ENCODE measurements at regions not wholly inside any gene's neighbourhood (a gene's known extent, or its start where the extent isn't known, plus 50 kb on each side); places are given as distances from the start of the nearest gene placed in this dataset.

DNA sequence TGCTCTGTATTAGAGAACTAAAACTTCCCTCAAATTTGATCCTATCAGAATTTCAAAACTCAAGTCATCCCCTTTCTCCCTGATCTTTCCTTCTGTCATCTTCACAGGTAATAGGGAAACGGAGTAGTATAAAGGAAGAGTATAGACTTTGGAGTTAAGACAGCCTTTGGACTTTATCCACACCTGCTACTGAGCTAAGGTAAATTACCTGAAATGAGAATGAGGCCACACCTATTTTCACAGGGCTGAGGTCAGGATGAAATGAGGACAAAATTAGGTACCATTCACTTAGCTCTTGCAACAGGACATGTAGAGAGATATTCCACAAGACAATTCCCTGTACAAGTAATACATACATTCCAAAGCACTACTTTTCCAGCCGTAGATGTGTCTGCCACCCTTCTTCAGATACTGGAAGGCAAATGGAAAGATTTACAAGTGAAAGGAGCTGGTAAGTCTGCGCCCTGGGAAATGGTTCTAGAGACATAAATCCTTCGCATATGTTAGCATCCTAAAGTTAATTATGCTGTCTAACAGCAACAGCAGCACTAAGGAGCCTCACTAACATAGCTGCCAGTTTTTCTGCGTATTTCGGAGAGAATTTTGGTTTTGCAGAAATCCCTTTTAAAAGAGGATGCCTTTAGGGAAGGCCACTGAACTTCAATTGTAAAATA lies 461.8 kb downstream of the SHQ1 start:
- TF ChIP-seq POLR2A (IDR thresholded peaks at IDR 0.05; ENCODE audit: control extremely low read depth in 1 of 2, low read depth in 2 of 2, low read length in 2 of 2) (no peak), JUN (IDR thresholded peaks at IDR 0.05; ENCODE audit: low read depth, low read length) (no peak), TAF1 (IDR thresholded peaks at IDR 0.05; ENCODE audit: low read depth, low read length) (no peak), CEBPB (IDR thresholded peaks at IDR 0.05; ENCODE audit: low read depth, low read length) (no peak), CREB1 (IDR thresholded peaks at IDR 0.05) (no peak)
- TF ChIP-seq, protein P1, sequence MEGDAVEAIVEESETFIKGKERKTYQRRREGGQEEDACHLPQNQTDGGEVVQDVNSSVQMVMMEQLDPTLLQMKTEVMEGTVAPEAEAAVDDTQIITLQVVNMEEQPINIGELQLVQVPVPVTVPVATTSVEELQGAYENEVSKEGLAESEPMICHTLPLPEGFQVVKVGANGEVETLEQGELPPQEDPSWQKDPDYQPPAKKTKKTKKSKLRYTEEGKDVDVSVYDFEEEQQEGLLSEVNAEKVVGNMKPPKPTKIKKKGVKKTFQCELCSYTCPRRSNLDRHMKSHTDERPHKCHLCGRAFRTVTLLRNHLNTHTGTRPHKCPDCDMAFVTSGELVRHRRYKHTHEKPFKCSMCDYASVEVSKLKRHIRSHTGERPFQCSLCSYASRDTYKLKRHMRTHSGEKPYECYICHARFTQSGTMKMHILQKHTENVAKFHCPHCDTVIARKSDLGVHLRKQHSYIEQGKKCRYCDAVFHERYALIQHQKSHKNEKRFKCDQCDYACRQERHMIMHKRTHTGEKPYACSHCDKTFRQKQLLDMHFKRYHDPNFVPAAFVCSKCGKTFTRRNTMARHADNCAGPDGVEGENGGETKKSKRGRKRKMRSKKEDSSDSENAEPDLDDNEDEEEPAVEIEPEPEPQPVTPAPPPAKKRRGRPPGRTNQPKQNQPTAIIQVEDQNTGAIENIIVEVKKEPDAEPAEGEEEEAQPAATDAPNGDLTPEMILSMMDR (IDR thresholded peaks at IDR 0.05; ENCODE audit: control extremely low read depth in 1 of 3, insufficient read depth in 1 of 3, low read depth in 1 of 3, low read length in 3 of 3): no peak
- TF ChIP-seq, protein P2, sequence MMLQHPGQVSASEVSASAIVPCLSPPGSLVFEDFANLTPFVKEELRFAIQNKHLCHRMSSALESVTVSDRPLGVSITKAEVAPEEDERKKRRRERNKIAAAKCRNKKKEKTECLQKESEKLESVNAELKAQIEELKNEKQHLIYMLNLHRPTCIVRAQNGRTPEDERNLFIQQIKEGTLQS (IDR thresholded peaks at IDR 0.05; ENCODE audit: insufficient read depth, low read depth, low read length): no peak
- TF ChIP-seq, protein P3, sequence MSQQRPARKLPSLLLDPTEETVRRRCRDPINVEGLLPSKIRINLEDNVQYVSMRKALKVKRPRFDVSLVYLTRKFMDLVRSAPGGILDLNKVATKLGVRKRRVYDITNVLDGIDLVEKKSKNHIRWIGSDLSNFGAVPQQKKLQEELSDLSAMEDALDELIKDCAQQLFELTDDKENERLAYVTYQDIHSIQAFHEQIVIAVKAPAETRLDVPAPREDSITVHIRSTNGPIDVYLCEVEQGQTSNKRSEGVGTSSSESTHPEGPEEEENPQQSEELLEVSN (IDR thresholded peaks at IDR 0.05): no peak

Data from H1 (cell line).